HEK293 (cell line): ENCODE measurements at regions not wholly inside any gene's neighbourhood (a gene's known extent, or its start where the extent isn't known, plus 50 kb on each side); places are given as distances from the start of the nearest gene placed in this dataset.
A peak's percentile ranks its signal among the peaks of the same experiment; 100 is the strongest.
"Not testable (repeated sequence)": the region's sequence is repeated elsewhere in the genome, so short reads cannot be mapped to it uniquely, and the experiment has no call there.

Experiments used
- CTCF ChIA-PET: fragments of 350-600 bp; formaldehyde crosslinking; extraction: SDS; loops from one replicate; lab custom pipeline; 2021; ENCODE audit warnings: antibody characterized with exemption; lab: Yijun Ruan, JAX
- POLR2A ChIA-PET: fragments of 300-600 bp; formaldehyde crosslinking; extraction: SDS; loops from one replicate; lab custom pipeline; 2020; ENCODE audit warnings: antibody characterized with exemption, inconsistent platforms; lab: Yijun Ruan, JAX
- H3K27ac ChIP-seq: fragments of 200-500 bp; sonication (Bioruptor generic); 2 replicates; pipeline ENCODE4 v1.5.1; 2014; ENCODE audit warnings: low read depth, low read length, control low read depth, inconsistent platforms; ENCODE audit errors: extremely low read depth
- H3K36me3 ChIP-seq, 2 experiments: fragments of 200-500 bp in 1 of 2; sonication (Bioruptor generic) in 1 of 2; 1 replicate in 1 of 2; 2 replicates in 1 of 2; pipeline ENCODE4 v1.5.1; 2014 to 2017; ENCODE audit warnings: inconsistent platforms in 2 of 2, low read length in 2 of 2; ENCODE audit not compliant: control insufficient read depth in 2 of 2, insufficient read depth in 1 of 2
- H3K4me1 ChIP-seq: fragments of 200-500 bp; sonication (Bioruptor generic); 2 replicates; pipeline ENCODE4 v1.5.1; 2014; ENCODE audit warnings: mild to moderate bottlenecking, low read length, inconsistent platforms; ENCODE audit not compliant: control insufficient read depth, insufficient read depth
- H3K4me3 ChIP-seq: 2 replicates; pipeline ENCODE4 v1.5.1; 2011; ENCODE audit warnings: low read depth, mild to moderate bottlenecking, control low read depth, low read length, moderate library complexity
- H3K9me3 ChIP-seq: fragments of 200-500 bp; sonication (Bioruptor generic); 2 replicates; pipeline ENCODE4 v1.5.1; 2014; ENCODE audit warnings: low read depth, low read length, inconsistent platforms; ENCODE audit not compliant: control insufficient read depth, insufficient read depth
- SETDB1 ChIP-seq: IDR thresholded peaks from one replicate; pipeline ENCODE4 v1.6.1; 2017; ENCODE audit warnings: mild to moderate bottlenecking, low read length, moderate library complexity, mixed read lengths; ENCODE audit not compliant: insufficient read length
- TRIM28 ChIP-seq: IDR thresholded peaks from 2 replicates; pipeline ENCODE4 v1.6.1; 2011; ENCODE audit warnings: low read length, control low read depth, borderline replicate concordance
- ZBTB8A ChIP-seq: fragments of 450-650 bp; formaldehyde crosslinking; IDR thresholded peaks from 2 replicates; pipeline ENCODE4 v1.5.1; 2016; ENCODE audit warnings: missing biosample characterization, missing genetic modification characterization
- ZNF24 ChIP-seq: fragments of 450-650 bp; formaldehyde crosslinking; IDR thresholded peaks from 2 replicates; pipeline ENCODE4 v1.5.1; 2016; ENCODE audit warnings: missing biosample characterization, missing genetic modification characterization
- ZNF394 ChIP-seq: fragments of 450-650 bp; formaldehyde crosslinking; IDR thresholded peaks from 2 replicates; pipeline ENCODE4 v1.5.1; 2016; ENCODE audit warnings: missing biosample characterization, missing genetic modification characterization, mild to moderate bottlenecking, moderate library complexity, borderline replicate concordance
- ZNF426 ChIP-seq: fragments of 450-650 bp; formaldehyde crosslinking; IDR thresholded peaks from 2 replicates; pipeline ENCODE4 v1.5.1; 2017; ENCODE audit warnings: missing biosample characterization, missing genetic modification characterization, mild to moderate bottlenecking, inconsistent platforms, moderate library complexity
- ZNF555 ChIP-seq: fragments of 450-650 bp; formaldehyde crosslinking; conservative IDR thresholded peaks from 2 replicates; pipeline ENCODE4 v1.5.1; 2017; ENCODE audit warnings: missing biosample characterization, mild to moderate bottlenecking, missing genetic modification characterization, inconsistent platforms
- ZNF585B ChIP-seq: fragments of 450-650 bp; formaldehyde crosslinking; IDR thresholded peaks from 2 replicates; pipeline ENCODE4 v1.5.1; 2016; ENCODE audit warnings: missing biosample characterization, missing genetic modification characterization
- ZNF623 ChIP-seq: fragments of 450-650 bp; formaldehyde crosslinking; IDR thresholded peaks from 2 replicates; pipeline ENCODE4 v1.5.1; 2016; ENCODE audit warnings: missing biosample characterization, missing genetic modification characterization
- ZNF701 ChIP-seq: fragments of 450-650 bp; formaldehyde crosslinking; IDR thresholded peaks from 2 replicates; pipeline ENCODE4 v1.5.1; 2016; ENCODE audit warnings: missing biosample characterization, missing genetic modification characterization
- TF ChIP-seq, protein P1 (sequence below): fragments of 450-650 bp; formaldehyde crosslinking; conservative IDR thresholded peaks from 2 replicates; pipeline ENCODE4 v1.5.1; 2016; ENCODE audit warnings: low read depth, missing biosample characterization, missing genetic modification characterization
- TF ChIP-seq, protein P2 (sequence below): fragments of 450-650 bp; formaldehyde crosslinking; conservative IDR thresholded peaks from 2 replicates; pipeline ENCODE4 v1.5.1; 2016; ENCODE audit warnings: low read depth, missing biosample characterization, missing genetic modification characterization
- TF ChIP-seq, protein P3 (sequence below): fragments of 450-650 bp; formaldehyde crosslinking; IDR thresholded peaks from 2 replicates; pipeline ENCODE4 v1.5.1; 2016; ENCODE audit warnings: missing biosample characterization, missing genetic modification characterization
- TF ChIP-seq, protein P4 (sequence below): fragments of 450-650 bp; formaldehyde crosslinking; optimal IDR thresholded peaks from 2 replicates; pipeline ENCODE3; 2016; ENCODE audit warnings: missing biosample characterization, mild to moderate bottlenecking, missing genetic modification characterization
- TF ChIP-seq, protein P5 (sequence below): fragments of 450-650 bp; formaldehyde crosslinking; IDR thresholded peaks from 2 replicates; pipeline ENCODE4 v1.5.1; 2016; ENCODE audit warnings: missing biosample characterization, missing genetic modification characterization

GRCh38 chr1:47604869-47605268 is 167.0 kb downstream of the FOXD2 start:
- H3K4me3 ChIP-seq, H3K27ac ChIP-seq, POLR2A ChIA-PET, H3K4me1 ChIP-seq, H3K36me3 ChIP-seq, H3K9me3 ChIP-seq: not testable (repeated sequence)
- TF ChIP-seq, protein P1, sequence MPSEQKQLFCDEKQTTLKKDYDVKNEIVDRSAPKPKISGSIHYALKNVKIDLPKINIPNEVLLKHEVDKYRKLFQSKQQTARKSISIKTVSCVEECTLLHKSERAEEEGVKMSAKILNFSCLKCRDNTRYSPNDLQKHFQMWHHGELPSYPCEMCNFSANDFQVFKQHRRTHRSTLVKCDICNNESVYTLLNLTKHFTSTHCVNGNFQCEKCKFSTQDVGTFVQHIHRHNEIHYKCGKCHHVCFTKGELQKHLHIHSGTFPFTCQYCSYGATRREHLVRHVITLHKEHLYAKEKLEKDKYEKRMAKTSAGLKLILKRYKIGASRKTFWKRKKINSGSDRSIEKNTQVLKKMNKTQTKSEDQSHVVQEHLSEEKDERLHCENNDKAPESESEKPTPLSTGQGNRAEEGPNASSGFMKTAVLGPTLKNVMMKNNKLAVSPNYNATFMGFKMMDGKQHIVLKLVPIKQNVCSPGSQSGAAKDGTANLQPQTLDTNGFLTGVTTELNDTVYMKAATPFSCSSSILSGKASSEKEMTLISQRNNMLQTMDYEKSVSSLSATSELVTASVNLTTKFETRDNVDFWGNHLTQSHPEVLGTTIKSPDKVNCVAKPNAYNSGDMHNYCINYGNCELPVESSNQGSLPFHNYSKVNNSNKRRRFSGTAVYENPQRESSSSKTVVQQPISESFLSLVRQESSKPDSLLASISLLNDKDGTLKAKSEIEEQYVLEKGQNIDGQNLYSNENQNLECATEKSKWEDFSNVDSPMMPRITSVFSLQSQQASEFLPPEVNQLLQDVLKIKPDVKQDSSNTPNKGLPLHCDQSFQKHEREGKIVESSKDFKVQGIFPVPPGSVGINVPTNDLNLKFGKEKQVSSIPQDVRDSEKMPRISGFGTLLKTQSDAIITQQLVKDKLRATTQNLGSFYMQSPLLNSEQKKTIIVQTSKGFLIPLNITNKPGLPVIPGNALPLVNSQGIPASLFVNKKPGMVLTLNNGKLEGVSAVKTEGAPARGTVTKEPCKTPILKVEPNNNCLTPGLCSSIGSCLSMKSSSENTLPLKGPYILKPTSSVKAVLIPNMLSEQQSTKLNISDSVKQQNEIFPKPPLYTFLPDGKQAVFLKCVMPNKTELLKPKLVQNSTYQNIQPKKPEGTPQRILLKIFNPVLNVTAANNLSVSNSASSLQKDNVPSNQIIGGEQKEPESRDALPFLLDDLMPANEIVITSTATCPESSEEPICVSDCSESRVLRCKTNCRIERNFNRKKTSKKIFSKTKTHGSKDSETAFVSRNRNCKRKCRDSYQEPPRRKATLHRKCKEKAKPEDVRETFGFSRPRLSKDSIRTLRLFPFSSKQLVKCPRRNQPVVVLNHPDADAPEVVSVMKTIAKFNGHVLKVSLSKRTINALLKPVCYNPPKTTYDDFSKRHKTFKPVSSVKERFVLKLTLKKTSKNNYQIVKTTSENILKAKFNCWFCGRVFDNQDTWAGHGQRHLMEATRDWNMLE (tag by site-specific recombination) = peak; percentile 60
- peak; percentile 63 for TF ChIP-seq ZNF623 (tag by site-specific recombination)
- TF ChIP-seq ZBTB8A (tag by site-specific recombination) = peak; percentile 53; the same call in 1 of the 2 replicates
- TF ChIP-seq, protein P2, sequence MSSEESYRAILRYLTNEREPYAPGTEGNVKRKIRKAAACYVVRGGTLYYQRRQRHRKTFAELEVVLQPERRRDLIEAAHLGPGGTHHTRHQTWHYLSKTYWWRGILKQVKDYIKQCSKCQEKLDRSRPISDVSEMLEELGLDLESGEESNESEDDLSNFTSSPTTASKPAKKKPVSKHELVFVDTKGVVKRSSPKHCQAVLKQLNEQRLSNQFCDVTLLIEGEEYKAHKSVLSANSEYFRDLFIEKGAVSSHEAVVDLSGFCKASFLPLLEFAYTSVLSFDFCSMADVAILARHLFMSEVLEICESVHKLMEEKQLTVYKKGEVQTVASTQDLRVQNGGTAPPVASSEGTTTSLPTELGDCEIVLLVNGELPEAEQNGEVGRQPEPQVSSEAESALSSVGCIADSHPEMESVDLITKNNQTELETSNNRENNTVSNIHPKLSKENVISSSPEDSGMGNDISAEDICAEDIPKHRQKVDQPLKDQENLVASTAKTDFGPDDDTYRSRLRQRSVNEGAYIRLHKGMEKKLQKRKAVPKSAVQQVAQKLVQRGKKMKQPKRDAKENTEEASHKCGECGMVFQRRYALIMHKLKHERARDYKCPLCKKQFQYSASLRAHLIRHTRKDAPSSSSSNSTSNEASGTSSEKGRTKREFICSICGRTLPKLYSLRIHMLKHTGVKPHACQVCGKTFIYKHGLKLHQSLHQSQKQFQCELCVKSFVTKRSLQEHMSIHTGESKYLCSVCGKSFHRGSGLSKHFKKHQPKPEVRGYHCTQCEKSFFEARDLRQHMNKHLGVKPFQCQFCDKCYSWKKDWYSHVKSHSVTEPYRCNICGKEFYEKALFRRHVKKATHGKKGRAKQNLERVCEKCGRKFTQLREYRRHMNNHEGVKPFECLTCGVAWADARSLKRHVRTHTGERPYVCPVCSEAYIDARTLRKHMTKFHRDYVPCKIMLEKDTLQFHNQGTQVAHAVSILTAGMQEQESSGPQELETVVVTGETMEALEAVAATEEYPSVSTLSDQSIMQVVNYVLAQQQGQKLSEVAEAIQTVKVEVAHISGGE (tag by site-specific recombination) = peak; percentile 61; the same call in 1 of the 2 replicates
- TF ChIP-seq ZNF555 = peak; percentile 61
- TF ChIP-seq, protein P3, sequence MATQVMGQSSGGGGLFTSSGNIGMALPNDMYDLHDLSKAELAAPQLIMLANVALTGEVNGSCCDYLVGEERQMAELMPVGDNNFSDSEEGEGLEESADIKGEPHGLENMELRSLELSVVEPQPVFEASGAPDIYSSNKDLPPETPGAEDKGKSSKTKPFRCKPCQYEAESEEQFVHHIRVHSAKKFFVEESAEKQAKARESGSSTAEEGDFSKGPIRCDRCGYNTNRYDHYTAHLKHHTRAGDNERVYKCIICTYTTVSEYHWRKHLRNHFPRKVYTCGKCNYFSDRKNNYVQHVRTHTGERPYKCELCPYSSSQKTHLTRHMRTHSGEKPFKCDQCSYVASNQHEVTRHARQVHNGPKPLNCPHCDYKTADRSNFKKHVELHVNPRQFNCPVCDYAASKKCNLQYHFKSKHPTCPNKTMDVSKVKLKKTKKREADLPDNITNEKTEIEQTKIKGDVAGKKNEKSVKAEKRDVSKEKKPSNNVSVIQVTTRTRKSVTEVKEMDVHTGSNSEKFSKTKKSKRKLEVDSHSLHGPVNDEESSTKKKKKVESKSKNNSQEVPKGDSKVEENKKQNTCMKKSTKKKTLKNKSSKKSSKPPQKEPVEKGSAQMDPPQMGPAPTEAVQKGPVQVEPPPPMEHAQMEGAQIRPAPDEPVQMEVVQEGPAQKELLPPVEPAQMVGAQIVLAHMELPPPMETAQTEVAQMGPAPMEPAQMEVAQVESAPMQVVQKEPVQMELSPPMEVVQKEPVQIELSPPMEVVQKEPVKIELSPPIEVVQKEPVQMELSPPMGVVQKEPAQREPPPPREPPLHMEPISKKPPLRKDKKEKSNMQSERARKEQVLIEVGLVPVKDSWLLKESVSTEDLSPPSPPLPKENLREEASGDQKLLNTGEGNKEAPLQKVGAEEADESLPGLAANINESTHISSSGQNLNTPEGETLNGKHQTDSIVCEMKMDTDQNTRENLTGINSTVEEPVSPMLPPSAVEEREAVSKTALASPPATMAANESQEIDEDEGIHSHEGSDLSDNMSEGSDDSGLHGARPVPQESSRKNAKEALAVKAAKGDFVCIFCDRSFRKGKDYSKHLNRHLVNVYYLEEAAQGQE (tag by site-specific recombination) = peak; percentile 40; the same call in 1 of the 2 replicates
- peak; percentile 83 for TF ChIP-seq ZNF394 (tag by site-specific recombination)
- peak; percentile 81 for TF ChIP-seq ZNF426 (tag by site-specific recombination)
- TF ChIP-seq, all 188 proteins: peak for 8; not testable (repeated sequence) for 180
- CTCF ChIA-PET = not testable (repeated sequence)

DNA sequence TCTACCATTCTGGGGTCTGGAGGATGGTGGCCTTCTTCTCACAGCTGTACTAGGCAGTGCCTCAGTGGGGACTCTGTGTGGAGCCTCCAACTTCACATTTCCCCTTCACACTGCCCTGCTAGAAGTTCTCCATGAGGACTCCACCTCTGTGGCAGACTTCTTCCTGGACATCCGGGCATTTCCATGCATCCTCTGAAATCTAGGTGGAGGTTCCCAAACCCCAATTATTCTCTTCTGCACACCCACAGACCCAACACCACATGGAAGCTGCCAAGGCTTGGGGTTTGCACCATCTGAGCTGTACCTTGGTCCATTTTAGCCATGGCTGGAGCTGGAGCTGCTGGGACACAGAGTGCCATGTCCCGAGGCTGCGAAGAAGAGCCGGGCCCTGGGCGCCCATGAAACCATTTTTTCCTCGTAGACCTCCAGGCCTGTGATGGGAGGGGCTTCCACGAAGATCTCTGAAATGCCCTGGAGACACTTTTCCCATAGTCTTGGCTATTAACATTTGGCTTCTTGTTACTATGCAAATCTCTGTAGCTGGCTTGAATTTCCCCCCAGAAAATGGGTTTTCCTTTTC is 170.5 kb downstream of the FOXD2 start:
- H3K9me3 ChIP-seq = no peaks in the 10 kb centered on the region
- TF ChIP-seq, protein P4, sequence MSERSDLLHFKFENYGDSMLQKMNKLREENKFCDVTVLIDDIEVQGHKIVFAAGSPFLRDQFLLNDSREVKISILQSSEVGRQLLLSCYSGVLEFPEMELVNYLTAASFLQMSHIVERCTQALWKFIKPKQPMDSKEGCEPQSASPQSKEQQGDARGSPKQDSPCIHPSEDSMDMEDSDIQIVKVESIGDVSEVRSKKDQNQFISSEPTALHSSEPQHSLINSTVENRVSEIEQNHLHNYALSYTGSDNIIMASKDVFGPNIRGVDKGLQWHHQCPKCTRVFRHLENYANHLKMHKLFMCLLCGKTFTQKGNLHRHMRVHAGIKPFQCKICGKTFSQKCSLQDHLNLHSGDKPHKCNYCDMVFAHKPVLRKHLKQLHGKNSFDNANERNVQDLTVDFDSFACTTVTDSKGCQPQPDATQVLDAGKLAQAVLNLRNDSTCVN (tag by site-specific recombination) = no peak
- TF ChIP-seq, protein P5, sequence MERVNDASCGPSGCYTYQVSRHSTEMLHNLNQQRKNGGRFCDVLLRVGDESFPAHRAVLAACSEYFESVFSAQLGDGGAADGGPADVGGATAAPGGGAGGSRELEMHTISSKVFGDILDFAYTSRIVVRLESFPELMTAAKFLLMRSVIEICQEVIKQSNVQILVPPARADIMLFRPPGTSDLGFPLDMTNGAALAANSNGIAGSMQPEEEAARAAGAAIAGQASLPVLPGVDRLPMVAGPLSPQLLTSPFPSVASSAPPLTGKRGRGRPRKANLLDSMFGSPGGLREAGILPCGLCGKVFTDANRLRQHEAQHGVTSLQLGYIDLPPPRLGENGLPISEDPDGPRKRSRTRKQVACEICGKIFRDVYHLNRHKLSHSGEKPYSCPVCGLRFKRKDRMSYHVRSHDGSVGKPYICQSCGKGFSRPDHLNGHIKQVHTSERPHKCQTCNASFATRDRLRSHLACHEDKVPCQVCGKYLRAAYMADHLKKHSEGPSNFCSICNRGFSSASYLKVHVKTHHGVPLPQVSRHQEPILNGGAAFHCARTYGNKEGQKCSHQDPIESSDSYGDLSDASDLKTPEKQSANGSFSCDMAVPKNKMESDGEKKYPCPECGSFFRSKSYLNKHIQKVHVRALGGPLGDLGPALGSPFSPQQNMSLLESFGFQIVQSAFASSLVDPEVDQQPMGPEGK = no peak
- TF ChIP-seq TRIM28 (peak; percentile 62; the same call in 1 of the 2 replicates), ZNF701 (tag by site-specific recombination) (no peak), ZNF585B (tag by site-specific recombination) (peak; percentile 84), SETDB1 (peak; percentile 48), ZNF24 (tag by site-specific recombination) (no peak)
- no peaks in the 10 kb centered on the region for H3K4me1 ChIP-seq
- H3K4me3 ChIP-seq = no peak overlapping the region
- ChIA-PET POLR2A (no interaction called here), CTCF (no interaction called here)
- no peaks in the 10 kb centered on the region for H3K36me3 ChIP-seq
- no peak overlapping the region for H3K27ac ChIP-seq
